ENCODE measurements at regions not wholly inside any gene's neighbourhood (a gene's known extent, or its start where the extent isn't known, plus 50 kb on each side); places are given as distances from the start of the nearest gene placed in this dataset.
"Not testable (repeated sequence)": the region's sequence is repeated elsewhere in the genome, so short reads cannot be mapped to it uniquely, and the experiment has no call there.

- DNase-seq (ENCODE audit: extremely low read depth, low read depth) = no peak
Observed at GRCh38 chr12:61523276-61523992, 736.8 kb upstream of the USP15 start.

DNA sequence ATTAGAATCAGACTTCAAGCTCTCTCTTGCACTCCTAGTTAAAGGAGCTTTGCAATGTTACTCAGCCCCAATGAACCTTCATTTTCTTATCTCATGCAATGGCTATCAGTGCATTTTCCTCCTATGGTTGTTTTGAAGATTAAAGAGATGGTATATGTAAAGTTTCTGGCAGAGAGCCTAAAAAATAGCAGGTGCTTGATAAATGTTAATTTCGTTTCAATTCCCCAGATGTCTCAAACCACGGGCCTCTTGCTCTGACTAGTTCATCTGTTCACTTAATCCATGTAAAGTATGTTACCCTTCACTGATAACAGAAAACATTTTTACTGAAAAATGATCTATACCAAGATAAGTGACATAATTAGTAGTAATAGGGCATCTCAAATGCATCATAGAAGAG is 735.4 kb upstream of the USP15 start:
- DNase-seq (ENCODE audit: extremely low read depth, low read depth) = no peak

DNA sequence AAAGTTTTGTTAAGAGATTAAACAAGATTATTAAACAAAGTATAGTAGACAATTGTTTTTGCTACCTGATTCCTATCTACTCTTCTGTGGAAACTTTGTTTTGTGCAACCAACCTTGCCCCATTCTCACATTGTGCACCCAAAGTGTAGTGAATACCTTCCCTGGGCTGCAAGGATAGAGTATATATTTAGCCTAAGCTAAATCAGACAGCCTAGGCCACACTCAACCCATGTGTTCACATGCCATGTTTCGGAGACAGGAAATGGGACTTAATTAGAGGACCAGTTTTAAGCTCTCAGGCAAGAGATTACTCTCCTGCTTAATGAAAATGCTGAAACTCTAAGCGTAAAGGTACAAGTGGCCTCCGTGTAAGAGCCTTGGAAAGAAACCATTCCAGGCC is 734.9 kb upstream of the USP15 start:
- DNase-seq (ENCODE audit: extremely low read depth, low read depth) = no peak

DNA sequence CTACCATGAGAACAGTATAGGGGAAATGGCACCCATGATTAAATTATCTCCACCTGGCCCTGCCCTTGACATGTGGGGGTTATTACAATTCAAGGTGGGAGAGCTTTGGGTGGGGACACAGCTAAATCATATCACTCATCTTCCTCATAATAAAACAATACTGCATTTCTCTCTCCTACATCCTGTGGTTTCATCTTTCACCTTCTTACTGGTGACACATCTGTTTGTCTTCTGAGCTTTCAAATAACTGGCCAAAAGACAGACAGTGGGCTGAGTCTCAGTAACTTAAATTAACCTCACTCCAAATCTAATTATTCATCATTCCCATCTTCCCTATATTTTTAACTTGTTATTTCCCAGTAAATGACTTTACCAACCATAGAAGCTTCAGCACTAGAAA is 729.7 kb upstream of the USP15 start:
- DNase-seq (ENCODE audit: extremely low read depth, low read depth) = no peak

GRCh38 chr12:61531195-61531594 is 729.0 kb upstream of the USP15 start:
- no peak for DNase-seq (ENCODE audit: extremely low read depth, low read depth)

DNA sequence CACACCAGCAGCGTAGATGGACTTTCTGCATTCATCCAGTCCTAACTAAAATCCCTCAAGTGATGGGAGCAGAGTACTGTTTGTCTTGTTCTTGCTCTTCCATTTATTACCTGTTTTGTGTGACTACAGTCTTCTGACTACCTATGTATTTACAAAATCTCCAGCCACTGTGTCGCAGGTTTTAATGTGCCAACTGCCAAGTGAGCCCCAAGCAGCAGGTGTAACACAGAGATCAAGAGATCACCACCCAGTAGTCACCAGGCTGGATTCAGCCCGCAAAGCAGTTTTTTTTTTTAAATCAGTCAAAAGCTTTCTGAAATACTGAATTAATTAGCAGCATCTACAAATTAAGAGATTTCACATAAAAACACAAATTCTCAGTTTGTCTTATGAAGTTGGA is 724.1 kb upstream of the USP15 start:
- DNase-seq (ENCODE audit: extremely low read depth, low read depth) = no peak

GRCh38 chr12:61536525-61536924 is 723.7 kb upstream of the USP15 start:
- DNase-seq (ENCODE audit: extremely low read depth, low read depth) = no peak

GRCh38 chr12:61538951-61539350 is 721.3 kb upstream of the USP15 start:
- DNase-seq (ENCODE audit: extremely low read depth, low read depth) = peak; percentile 8

GRCh38 chr12:61542551-61542950 is 717.7 kb upstream of the USP15 start:
- no peak for DNase-seq (ENCODE audit: extremely low read depth, low read depth)

- no peak for DNase-seq (ENCODE audit: extremely low read depth, low read depth)
Observed at GRCh38 chr12:61546296-61546695, 713.9 kb upstream of the USP15 start.

DNA sequence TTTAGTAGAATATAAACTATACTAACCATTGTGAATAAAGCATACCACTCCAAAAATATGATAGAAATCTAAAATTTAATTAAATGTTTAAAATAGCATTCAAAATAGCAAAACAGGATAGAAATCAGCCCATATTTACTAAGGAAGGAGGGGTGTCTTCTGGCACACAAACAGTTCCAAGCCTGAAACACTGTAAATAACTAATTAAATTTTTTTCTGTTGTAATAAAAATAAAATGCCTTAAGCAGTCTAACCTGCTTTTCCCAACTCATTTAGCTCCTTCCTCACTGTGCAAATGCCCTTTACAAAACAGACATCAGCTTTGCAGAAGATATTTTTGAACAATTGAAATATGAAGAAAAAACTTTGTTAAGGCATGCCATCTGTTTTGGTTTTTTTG is 707.1 kb upstream of the USP15 start:
- no peak for DNase-seq (ENCODE audit: extremely low read depth, low read depth)

DNA sequence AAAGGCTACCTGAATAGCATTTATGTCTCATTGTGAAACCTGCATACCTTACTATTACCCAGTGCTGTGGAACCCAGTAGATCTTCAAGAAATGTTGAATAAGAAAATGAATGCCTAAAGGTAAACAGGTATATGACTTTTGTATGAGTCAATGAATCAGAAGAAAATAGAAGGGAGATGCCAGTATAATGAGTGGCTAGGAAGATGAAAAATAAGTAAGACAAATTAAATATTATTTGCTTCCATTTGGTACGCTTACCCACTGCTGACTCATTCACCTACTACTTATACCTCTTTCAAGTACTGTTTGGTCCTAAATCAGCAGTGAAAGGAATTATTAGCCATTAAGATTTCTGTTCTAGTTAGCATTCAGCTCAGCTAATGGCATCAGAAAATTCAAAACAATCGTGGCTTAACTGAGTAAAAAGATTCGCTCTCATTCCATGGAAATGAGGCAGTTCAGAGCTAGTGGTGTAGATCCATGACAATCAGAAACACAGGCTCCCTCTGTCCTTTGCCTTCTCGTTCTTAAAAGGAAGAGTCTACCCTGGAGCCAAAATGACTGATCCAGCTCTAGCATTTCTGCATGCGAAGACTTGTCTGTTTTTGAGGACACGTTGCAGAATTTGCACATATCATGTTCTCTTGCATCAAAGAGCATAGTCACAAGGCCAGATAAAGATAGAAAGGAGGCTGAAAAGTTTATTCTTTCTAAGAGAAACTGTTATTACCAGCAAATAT is 705.8 kb upstream of the USP15 start:
- DNase-seq (ENCODE audit: extremely low read depth, low read depth) = no peak

GRCh38 chr12:61563665-61564450 is 696.3 kb upstream of the USP15 start:
- no peak for DNase-seq (ENCODE audit: extremely low read depth, low read depth)

DNA sequence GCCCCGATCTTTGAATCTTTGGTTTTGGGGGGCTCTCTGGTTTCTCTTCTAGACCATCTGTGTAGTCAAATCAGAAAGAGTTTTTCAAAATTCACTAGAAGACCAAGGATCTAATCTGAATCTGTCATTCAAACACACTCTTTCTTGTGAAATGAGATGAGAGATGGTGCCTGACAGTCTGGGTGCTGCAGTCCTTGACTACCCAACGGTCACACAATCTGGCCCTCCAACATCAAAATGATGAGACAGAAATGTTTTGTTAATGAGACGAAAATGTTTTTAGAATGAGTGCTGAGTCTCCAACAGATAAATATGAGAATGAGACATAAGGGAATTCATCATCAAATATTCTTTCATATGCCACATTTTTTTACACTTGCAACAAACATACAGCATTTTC is 695.7 kb upstream of the USP15 start:
- no peak for DNase-seq (ENCODE audit: extremely low read depth, low read depth)

DNA sequence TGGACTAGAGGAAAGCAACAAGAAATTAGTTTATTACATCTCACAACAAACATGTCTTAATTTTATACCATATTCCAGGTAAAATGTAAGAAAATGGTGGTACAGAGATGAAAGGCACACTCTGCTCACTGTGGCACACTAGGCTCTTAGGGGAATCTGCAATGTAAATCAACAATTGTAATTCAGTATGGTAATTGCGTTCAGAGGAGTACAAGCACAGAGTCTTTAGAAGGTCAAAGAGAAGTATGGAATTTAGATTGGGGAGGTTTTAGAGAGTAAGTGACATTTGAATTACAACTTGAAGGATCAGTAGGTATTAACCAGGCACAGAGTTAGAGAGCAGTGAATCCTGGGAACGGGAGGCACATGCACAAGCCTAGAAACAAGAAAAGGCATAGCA is 694.0 kb upstream of the USP15 start:
- no peak for DNase-seq (ENCODE audit: extremely low read depth, low read depth)

GRCh38 chr12:61574339-61574738 is 685.9 kb upstream of the USP15 start:
- no peak for DNase-seq (ENCODE audit: extremely low read depth, low read depth)

DNA sequence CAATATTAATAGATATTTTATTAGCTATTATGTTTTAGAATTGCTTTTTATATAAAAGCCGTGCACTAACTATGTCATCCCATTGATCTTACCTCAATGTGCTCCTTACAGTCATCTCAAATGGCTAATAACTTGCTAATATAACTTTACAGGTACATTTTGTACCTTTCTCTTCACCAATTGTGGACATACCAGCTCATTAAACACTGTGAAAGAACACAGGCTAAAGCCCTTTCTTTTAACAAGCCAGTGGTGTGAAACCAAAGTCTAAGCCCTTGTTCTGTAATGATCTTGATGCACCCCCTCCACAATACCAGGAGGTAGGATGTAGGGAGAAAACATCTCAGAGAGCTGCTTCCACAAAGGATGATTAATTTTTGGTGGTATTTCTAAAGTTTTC is 675.3 kb upstream of the USP15 start:
- DNase-seq (ENCODE audit: extremely low read depth, low read depth) = no peak

DNA sequence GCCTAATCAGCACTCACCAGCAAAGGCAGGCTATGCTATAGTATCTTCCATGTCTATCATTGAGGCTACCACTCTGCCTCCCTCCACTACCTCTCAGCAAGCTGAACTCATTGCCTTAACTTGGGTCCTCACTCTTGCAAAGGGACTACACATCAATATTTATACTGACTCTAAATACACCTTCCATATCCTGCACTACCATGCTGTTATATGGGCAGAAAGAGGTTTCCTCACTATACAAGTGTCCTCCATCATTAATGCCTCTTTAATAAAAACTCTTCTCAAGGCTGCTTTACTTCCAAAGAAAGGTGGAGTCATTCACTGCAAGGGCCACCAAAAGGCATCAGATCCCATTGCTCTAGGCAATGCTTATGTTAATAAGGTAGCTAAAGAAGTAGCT is 669.3 kb upstream of the USP15 start:
- not testable (repeated sequence) for DNase-seq (ENCODE audit: extremely low read depth, low read depth)

- no peak for DNase-seq (ENCODE audit: extremely low read depth, low read depth)
Observed at GRCh38 chr12:61610143-61610542, 650.1 kb upstream of the USP15 start.

GRCh38 chr12:61629702-61630101 is 630.5 kb upstream of the USP15 start:
- DNase-seq (ENCODE audit: extremely low read depth, low read depth) = no peak

- no peak for DNase-seq (ENCODE audit: extremely low read depth, low read depth)
Observed at GRCh38 chr12:61646639-61647038, 613.6 kb upstream of the USP15 start.

- no peak for DNase-seq (ENCODE audit: extremely low read depth, low read depth)
Observed at GRCh38 chr12:61647566-61647965, 612.6 kb upstream of the USP15 start.
